GM21717 (cell line): ENCODE measurements at regions not wholly inside any gene's neighbourhood (a gene's known extent, or its start where the extent isn't known, plus 50 kb on each side); places are given as distances from the start of the nearest gene placed in this dataset.

ENCODE experiments used
- ATAC-seq: cut with Tn5 transposase; IDR thresholded peaks from one replicate; pipeline ENCODE4 v1.9.1; 2021; ENCODE audit warnings: mild to moderate bottlenecking, moderate library complexity; ENCODE audit not compliant: unreplicated experiment

DNA sequence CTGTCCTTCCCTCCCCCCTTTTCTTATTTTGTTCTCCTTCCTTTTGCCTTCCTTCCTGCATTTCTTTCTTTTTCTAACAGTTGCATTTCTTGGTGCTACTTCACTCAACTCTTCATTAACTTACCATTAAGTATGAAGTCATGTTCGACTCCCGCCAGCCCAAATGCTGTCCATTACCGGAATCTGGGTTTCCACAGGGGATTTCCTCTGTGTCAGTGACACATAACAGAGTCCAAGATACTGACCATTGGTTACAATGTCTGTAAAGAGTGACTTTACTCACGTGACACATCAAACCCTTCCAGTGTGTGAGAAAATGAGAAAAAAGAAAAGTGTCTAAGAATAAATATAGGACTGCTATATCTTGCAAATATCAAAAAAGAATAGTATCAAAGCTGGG lies 500.0 kb upstream of the FRG1 start:
- no peak for ATAC-seq

DNA sequence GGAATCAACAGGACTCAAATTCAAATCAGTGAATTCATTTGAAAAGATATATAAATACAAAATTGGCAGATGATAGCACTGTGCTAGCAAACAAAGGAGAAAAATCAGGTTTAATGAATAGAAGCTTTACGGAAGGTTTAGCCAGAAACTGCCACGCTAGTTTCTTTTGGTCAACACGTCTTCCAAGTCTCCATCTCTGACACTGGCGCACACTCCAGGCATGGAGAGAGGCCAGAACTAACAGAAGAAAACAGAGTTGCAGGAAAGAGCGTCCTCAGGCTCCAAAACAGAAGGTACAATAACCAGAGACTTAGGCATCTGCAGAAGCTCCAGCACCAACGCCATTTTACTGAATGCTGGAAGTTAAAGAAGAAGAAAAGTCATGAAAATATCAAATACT lies 497.3 kb upstream of the FRG1 start:
- ATAC-seq, result no peak

DNA sequence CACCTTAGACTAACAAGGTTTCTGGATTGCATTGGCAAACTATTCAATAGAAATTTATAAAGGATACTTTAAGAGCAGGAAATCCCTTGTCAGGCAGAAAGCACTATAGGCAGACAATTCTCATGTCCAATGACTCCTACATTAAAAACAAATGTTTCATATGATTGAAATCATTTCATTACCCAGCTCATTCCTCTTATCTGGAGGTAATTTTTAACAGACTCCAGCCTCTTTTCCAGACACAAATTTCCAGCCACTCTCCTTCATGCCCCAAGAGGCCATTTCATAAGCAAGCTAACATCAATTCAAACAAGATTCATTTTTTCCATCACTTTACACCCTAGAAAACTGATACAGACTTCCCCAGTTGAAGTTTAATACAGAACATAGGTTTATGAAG lies 495.1 kb upstream of the FRG1 start:
- ATAC-seq, result no peak

DNA sequence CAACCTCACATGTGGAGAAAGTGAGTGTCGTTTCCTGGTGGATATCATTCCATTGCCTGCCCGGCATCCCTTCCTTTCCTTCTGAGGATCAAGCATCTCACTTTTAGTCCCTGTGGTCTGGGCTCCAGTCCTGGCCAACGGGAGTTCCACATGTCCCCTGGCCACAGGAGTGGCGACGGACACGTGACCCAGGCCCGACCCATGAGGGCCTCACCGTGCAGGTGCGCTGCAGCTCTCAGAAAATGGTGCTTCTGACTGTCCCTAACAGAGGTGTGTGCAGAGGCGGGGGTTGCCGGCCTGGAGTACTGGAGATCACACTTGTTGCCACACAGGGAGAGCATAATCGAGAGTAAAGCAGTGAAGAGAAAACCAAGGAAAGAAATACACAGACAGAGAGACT lies 476.9 kb upstream of the FRG1 start:
- ATAC-seq, result no peak

DNA sequence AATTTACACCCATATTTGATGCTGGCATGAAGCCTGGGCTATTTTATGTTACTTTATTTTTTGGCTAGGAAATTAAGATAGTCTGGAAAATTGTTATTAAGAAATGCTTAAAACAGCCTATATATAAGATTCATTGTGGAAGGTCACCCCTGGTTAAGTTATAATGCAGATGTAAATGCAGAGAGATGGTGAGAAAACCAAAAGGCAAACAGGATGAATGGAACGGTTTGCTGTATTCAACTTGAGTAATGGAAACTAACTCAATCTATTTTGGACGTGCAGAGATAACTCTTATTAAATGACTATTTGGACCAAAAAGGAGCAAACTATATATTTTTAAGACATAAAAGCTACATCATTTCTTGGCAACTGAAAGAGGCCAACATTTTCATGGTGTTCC lies 446.3 kb upstream of the FRG1 start:
- no peak for ATAC-seq

DNA sequence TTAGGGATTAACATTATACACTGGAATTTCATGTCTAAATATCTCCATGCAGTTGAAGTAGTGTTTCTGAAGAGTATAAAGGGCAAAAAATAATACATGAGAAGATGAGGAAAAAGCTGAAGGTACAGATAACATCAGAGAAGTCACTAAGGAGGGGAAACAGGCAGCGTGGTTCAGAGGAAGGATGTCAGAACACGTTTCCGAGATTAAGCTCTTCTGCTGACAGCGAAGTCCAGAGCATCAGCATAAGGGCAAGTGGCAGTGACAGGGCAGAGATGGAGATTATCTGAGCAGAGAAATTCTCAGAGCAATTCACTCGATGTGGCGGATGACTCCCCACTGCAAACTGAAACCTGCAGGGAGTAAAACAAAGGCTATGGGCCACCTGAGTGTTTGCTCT lies 443.2 kb upstream of the FRG1 start:
- no peak for ATAC-seq

DNA sequence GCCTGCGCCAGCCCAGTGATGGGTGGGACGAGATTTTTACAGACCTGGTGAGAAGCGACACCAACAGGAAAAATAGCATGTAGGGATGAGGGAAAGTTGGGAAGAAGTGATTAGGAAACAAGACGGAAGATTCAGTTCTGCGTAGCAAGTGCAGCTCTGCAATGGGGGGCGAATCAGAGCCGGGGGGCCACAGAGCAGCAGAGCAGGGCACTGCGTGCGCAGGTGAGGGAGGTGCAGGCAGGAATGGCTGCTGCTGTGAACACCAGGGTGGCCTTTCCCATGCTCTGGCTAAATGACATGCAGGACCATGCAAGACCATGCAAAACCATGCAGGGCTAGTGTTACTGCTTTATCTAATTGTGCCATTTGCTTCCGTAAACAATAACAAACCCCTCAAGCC lies 442.7 kb upstream of the FRG1 start:
- ATAC-seq, result no peak

DNA sequence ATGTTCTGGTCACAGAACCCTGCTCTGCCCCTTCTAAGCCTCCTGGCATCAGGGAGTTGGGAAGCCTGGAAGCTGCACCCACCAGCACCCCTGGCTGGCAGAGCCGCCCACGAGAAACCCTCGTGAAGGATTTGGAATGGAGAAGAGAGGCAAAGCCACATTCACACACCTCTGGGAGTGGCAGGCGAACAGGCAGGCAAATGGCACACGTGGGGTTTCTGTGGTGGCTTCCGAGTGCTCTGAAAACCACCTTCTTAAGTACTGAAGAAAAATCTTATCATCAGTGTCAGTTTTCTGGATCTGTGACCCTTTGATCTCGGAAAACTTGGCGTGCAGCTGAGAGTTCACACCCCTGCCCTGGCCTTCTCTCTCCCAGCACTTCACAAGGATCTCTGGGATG lies 442.2 kb upstream of the FRG1 start:
- no peak for ATAC-seq

DNA sequence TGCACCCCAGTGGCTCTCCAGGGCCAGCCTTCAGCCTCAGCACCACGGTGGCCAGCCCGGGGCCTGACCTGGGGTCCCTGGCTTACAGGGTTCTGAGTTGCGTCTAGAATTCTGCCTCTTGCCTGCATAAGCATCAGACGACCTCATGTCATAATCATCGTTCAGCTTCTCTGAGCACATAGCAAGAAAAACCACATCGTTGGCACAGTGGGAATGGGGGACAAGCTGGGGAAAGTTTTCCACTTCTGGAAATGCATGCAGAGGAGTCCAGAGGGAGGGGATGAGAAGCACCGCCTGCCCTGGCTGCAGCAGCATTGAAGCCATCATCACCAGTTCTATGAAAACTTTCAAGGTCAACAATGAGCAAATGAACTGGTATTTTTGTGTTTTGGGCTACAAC lies 441.0 kb upstream of the FRG1 start:
- no peak for ATAC-seq

DNA sequence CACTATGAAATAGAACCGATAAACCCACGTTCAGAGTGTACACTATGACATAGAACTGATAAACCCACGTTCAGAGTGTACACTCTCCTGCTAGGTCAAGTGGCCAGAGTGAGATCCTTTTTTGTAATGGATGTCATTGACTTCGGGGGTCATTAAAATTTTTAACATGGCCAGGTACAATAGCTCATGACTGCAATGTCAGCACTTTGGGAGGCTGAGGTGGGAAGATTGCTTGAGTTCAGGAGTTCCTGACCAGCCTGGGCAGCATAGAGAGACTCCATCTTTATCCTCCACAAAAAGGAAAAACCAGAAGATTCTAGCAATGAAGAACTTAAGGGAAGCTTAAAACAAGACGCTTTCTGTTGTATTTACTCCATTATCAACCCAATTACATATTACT lies 439.7 kb upstream of the FRG1 start:
- no peak for ATAC-seq

DNA sequence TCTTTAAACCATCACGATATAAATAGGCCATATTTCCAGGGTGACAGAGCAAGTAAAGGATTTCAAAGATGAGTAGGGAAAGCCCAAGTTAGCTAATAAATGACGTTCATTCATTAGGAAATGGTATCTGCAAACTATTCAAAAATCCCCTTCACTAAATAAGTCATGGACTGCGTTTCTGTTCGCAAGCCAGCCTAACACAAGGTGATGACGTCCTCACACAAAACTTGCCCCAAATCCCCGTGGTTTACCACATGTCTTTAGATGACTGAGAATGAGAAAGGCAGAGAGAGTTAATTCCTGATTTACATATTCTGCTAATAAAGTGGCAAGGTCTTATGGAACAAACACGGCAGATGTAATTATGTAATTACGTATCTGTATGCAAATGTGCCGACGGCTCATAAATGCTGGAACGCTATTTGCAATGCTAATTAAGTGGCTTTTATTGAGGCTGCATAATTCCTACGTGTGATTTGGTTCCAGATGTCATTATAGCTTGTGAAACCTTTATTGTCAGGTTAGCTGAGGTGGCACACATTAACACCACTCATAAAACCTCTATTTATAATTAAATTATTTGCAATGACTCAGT lies 437.7 kb upstream of the FRG1 start:
- no peak for ATAC-seq

DNA sequence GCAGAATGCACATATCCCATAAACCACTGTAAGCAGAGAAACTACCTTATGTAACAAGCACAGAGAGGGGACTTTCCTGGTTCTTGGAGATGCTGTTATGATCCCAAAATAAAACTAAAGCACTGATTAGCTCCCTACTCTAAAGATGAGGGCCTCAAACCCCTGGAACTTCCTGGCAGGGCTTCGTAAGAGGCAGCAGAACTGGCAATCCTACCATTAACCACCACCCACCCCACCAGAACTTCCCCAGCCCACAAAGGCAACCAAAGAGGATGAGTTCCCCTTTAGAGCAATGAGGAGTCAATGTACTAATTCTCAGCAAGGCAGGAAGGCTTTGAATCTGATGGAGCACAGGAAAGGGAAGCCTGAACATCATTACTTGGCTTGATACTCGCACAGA lies 436.5 kb upstream of the FRG1 start:
- ATAC-seq, result no peak

DNA sequence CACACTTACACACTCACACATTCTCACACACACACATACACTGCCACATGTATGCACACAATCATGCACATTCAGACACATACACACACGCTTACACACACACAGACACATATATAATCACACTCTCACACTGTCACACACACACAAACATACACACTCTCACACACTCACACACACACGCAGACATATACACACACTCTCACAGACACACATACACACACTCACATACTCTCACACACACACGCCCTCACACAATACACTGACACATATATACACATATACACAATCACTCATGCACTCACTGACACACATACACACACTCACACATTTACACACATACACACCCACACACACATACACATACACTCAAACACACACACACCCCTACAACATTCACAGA lies 435.3 kb upstream of the FRG1 start:
- no peak for ATAC-seq

DNA sequence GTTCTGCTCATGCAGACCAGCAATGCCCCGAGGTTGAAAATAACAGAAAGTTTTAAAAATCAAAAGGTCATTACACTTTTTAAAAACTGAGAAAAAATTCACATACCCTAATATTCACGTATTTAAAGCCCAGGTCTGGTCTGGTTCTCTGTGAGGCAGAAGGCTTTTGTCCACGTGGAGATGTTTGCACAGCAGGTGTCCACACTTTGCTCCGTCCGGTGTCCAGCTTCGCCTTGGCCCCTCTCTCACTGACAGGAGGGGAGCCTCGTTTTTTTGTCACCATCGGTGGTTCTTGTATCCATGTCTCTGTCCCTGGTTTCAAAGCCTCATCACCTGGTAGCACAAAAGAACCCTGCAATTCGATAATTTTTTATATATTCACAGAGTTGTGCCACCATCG lies 434.6 kb upstream of the FRG1 start:
- no peak for ATAC-seq

DNA sequence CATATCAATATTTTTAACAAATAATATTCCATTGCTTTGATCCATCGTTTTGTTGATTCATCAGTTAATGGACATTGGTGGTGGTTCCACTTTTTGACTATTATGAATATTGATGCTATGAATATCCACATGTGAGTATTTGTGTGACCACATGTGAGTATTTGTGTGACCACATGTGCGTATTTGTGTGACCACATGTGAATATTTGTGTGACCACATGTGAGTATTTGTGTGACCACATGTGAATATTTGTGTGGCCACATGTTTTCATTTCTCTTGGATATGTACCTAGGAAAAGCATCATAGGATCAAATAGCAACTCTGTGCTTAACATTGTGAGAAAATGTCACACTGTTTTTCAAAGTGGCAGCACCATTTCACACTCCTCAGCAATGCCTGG lies 433.6 kb upstream of the FRG1 start:
- no peak for ATAC-seq

DNA sequence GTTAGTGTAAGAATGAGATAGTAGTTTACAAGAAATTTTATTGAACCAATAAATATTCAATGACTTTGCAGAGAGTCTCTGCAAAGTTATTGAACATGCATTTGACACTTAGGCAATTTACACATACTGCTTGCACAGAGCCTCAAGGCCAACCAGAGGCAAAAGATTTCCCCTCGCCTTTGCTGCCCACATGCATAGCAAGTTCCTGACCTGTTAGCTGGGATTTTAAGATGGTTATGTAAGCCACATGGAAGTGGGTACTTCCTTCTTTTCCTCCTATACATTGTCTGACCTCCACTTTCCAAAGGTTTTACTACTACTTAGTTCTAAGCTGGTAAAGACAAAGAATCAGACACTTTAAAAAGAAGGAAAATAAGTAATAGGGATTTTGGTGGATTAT lies 430.1 kb upstream of the FRG1 start:
- ATAC-seq, result no peak

DNA sequence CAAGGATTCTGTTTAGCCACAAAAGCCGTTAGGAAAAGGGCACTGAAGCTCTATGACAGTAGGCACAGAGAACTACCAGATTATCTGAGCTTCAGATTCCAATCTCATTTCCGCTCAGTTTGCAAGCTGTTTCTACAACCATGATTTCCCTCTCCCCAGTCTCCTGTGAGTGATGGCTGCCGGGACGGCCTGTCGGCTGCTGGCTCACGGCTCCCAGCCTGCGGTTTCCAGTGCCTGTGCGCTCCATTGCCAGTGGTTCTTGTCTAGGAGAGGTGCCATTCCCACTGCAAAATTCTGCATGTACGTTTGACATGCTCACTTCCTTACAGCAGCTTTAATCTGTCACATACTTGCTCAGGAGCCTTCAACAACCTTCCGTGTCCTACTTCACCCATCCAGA lies 429.1 kb upstream of the FRG1 start:
- no peak for ATAC-seq

DNA sequence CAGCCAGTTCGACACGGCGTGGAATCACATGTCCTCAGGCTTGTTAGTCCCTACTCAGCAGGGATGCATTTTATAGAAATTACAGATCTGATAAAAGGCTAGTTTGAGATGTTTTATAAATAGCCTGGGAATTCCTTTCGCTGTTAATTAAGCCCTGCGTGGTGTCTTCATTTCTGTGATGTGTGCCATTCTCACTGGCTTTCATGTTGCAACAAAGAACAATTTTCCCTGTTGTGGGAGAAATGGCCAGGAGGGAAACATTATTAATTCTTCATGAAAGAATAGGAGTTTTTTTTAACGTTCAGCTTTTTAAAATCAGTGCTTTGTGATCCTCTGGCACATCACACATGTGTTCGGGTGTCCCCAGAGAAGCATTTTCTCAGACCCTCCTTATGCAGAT lies 427.3 kb upstream of the FRG1 start:
- no peak for ATAC-seq

DNA sequence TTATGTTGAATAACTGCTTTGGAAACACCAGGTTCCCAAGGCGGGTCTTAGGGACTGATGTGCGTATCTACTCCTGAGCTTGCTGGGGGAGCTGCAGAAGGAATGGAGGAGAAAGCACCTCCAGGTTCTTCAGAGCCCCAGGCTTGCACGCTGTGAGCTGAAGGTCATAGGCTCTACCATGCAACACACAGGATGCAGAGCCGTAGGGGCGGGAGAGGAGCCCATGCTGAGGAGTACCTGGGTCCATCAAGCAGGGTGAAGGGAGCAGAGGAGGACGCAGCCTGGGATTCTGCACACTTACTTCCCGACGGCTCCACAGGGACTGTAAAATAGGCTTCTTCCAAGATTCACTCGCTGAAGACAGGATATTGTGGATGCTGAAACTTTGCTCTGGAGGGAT lies 426.5 kb upstream of the FRG1 start:
- ATAC-seq, result no peak

DNA sequence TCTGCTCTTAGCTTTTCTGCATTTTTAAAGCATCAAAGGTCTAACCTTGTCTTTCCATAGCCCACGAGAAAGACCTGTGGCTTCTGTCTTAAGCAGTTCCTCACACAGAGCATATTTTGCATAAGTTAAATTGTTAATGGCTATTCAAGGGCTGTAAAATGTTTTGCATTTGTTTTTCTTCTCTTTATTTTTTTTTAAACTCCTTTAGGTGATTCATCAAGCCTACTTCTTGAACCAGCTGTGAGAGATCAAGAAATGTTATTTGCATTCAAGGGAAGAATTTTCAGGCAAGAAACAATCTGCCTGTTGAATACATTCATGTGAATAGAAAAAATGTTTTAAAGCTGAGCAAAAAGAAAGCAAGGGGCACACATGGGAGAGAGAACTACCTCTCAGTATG lies 423.8 kb upstream of the FRG1 start:
- ATAC-seq, result no peak

DNA sequence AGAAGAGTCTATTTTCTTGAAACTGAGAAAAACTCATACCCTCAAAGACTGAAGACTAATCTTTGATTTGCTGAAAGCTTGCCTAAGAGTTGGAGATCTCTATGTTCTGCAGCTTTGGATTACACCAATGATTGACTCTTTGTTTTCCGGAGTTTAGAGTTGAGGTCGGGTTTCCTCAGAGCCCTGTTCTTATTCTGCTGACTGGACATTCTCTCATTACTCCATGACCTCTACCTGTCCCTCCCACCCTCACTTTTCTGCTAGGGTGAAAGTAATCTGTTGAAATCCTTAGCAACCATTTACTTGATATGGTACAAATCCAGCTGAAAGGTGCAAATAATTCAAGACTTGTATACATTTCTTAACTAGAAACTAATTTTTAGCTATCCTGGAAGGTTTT lies 421.5 kb upstream of the FRG1 start:
- no peak for ATAC-seq

DNA sequence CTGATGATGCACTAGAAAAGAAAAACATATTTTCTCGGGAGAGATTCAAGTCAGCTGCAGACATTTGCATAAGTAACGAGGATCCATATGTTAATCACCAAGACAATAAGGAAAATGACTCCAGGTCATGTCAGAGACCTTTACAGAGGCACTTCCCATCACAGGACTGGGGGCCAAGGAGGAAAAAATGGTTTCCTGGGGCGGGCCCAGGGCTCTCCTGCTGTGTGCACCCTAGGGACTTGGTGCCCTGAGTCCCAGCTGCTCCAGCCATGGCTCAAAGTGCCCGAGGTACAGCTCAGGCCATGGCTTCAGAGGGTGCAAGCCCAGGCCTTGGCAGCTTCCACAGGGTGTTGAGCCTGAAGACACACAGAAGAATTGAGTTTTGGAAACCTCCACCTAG lies 415.4 kb upstream of the FRG1 start:
- ATAC-seq, result no peak

DNA sequence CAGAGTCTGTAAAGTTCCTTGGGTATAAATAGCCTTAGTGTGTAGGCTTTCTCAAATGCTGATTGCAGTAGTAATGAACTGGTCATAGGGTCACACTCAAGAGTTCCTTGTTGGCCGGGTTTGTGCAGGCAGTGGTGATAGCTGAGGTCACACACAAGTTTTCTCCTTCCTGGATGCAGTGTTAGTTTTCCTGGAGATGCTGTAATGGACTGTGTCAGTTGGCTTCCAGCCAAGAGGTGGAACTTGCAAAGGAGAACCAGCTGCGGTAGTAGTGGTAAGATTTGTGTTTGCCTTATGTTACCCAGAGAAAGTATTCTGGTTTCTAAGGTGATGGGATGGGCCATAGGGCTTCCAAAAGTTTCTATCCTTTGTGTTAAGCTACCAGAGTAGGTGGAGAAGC lies 409.8 kb upstream of the FRG1 start:
- ATAC-seq, result no peak

DNA sequence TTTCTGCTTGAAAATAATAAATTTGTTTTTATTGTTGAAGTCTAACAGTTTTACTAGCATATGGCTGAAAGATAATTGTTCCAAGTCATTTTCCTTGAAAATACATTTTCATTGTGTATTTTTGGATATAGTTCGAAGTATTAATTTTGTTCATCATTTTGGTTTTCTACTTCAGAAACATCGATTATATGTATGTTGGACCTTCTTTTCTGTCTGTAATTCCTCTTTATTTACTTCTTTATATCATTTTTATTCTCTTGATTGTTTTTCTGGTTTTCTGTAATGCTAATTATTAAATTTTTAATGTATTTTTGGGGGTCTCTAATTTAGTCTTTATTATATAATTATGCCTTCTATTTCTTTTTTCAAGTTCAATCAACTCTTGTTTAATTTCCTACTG lies 407.1 kb upstream of the FRG1 start:
- no peak for ATAC-seq
